Astrocyte (in vitro differentiated cells and primary cell): ENCODE measurements at regions not wholly inside any gene's neighbourhood (a gene's known extent, or its start where the extent isn't known, plus 50 kb on each side); places are given as distances from the start of the nearest gene placed in this dataset.

Experiments used
- EZH2 ChIP-seq: IDR thresholded peaks from 2 replicates; pipeline ENCODE4 v1.6.1; 2012; ENCODE audit warnings: mild to moderate bottlenecking, low read length, inconsistent platforms; ENCODE audit not compliant: insufficient read depth
- TF ChIP-seq, protein P1 (sequence below): IDR thresholded peaks from 2 replicates; pipeline ENCODE4 v1.5.1; 2011; ENCODE audit warnings: low read depth, mild to moderate bottlenecking, inconsistent platforms, low read length, moderate library complexity; ENCODE audit not compliant: insufficient read depth

- no peak for TF ChIP-seq EZH2
- TF ChIP-seq, protein P1, sequence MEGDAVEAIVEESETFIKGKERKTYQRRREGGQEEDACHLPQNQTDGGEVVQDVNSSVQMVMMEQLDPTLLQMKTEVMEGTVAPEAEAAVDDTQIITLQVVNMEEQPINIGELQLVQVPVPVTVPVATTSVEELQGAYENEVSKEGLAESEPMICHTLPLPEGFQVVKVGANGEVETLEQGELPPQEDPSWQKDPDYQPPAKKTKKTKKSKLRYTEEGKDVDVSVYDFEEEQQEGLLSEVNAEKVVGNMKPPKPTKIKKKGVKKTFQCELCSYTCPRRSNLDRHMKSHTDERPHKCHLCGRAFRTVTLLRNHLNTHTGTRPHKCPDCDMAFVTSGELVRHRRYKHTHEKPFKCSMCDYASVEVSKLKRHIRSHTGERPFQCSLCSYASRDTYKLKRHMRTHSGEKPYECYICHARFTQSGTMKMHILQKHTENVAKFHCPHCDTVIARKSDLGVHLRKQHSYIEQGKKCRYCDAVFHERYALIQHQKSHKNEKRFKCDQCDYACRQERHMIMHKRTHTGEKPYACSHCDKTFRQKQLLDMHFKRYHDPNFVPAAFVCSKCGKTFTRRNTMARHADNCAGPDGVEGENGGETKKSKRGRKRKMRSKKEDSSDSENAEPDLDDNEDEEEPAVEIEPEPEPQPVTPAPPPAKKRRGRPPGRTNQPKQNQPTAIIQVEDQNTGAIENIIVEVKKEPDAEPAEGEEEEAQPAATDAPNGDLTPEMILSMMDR = no peak
Measured at GRCh38 chr3:151599103-151599672, 134.5 kb upstream of the AADACL2 start.
